SK-N-SH (cell line): ENCODE measurements at regions not wholly inside any gene's neighbourhood (a gene's known extent, or its start where the extent isn't known, plus 50 kb on each side); places are given as distances from the start of the nearest gene placed in this dataset.

Experiments
- CTCF ChIA-PET: fragments of 300-600, 350-600 bp; formaldehyde crosslinking; extraction: SDS; loops from one replicate; lab custom pipeline; 2021; lab: Yijun Ruan, JAX
- POLR2A ChIA-PET: fragments of 350-600 bp; sonication (Branson Sonifier 250); formaldehyde crosslinking; extraction: SDS; loops from one replicate; lab custom pipeline; 2020; ENCODE audit warnings: antibody characterized with exemption, inconsistent platforms; lab: Yijun Ruan, JAX
- DNase-seq: peaks from one replicate; pipeline ENCODE4 v3.0.0; 2012
- H2AFZ ChIP-seq: fragments of 200-600 bp; sonication (generic); 2 replicates; pipeline ENCODE4 v1.8.1; 2016; ENCODE audit warnings: antibody characterized with exemption, mild to moderate bottlenecking, low read depth
- H3F3A ChIP-seq: fragments of 200-600 bp; sonication (generic); replicated peaks from 2 replicates; pipeline ENCODE3; 2016; ENCODE audit warnings: antibody characterized with exemption, mild to moderate bottlenecking; ENCODE audit not compliant: insufficient read depth
- H3K27ac ChIP-seq, 2 experiments: fragments of 200-500 bp in 1 of 2; fragments of 200-600 bp in 1 of 2; sonication (Bioruptor generic) in 1 of 2; sonication (generic), shearing (Covaris generic) in 1 of 2; 2 replicates each; pipeline versions ENCODE4 v1.5.1 to v1.6.1; 2014 to 2016; ENCODE audit warnings: low read depth in 2 of 2, inconsistent platforms in 1 of 2, low read length in 1 of 2, mild to moderate bottlenecking in 1 of 2, mixed read lengths in 1 of 2
- H3K27me3 ChIP-seq: fragments of 200-600 bp; sonication (generic), shearing (Covaris generic); 2 replicates; pipeline ENCODE4 v1.6.1; 2016; ENCODE audit warnings: mixed run types; ENCODE audit not compliant: insufficient read depth
- H3K36me3 ChIP-seq, 2 experiments: fragments of 200-500 bp in 1 of 2; fragments of 200-600 bp in 1 of 2; sonication (Bioruptor generic) in 1 of 2; sonication (generic) in 1 of 2; replicated peaks in 1 of 2; 2 replicates each; pipeline versions ENCODE3 to v1.5.1; 2014 to 2016; ENCODE audit warnings: low read length in 1 of 2, mild to moderate bottlenecking in 1 of 2; ENCODE audit not compliant: insufficient read depth in 2 of 2, control insufficient read depth in 1 of 2
- H3K4me1 ChIP-seq, 2 experiments: fragments of 200-500 bp in 1 of 2; fragments of 200-600 bp in 1 of 2; sonication (Bioruptor generic) in 1 of 2; sonication (generic), shearing (Covaris generic) in 1 of 2; 2 replicates each; pipeline versions ENCODE4 v1.5.1 to v1.6.1; 2014 to 2016; ENCODE audit warnings: low read depth in 1 of 2, low read length in 1 of 2, mixed run types in 1 of 2; ENCODE audit not compliant: insufficient read depth in 2 of 2, control insufficient read depth in 1 of 2
- H3K4me2 ChIP-seq: fragments of 200-600 bp; sonication (generic), shearing (Covaris generic); 2 replicates; pipeline ENCODE4 v1.6.1; 2017; ENCODE audit warnings: mixed run types
- H3K4me3 ChIP-seq, 2 experiments: fragments of 200-500 bp in 1 of 2; fragments of 200-600 bp in 1 of 2; sonication (Bioruptor generic) in 1 of 2; sonication (generic), shearing (Covaris generic) in 1 of 2; 2 replicates each; pipeline versions ENCODE4 v1.5.1 to v1.8.1; 2014 to 2016; ENCODE audit warnings: low read depth in 2 of 2, inconsistent platforms in 1 of 2, low read length in 1 of 2, mild to moderate bottlenecking in 1 of 2, mixed read lengths in 1 of 2, moderate library complexity in 1 of 2
- H3K79me2 ChIP-seq: fragments of 200-600 bp; sonication (generic); 2 replicates; pipeline ENCODE4 v1.8.1; 2017; ENCODE audit warnings: mild to moderate bottlenecking; ENCODE audit not compliant: insufficient read depth
- H3K9ac ChIP-seq: fragments of 200-600 bp; sonication (generic); 2 replicates; pipeline ENCODE4 v1.6.1; 2017; ENCODE audit warnings: mixed run types
- H3K9me2 ChIP-seq: fragments of 200-600 bp; sonication (generic); 2 replicates; pipeline ENCODE4 v1.6.1; 2017; ENCODE audit warnings: mixed run types
- H3K9me3 ChIP-seq: fragments of 200-600 bp; sonication (generic); 2 replicates; pipeline ENCODE4 v1.6.1; 2017; ENCODE audit warnings: mixed run types, mild to moderate bottlenecking, moderate library complexity
- H4K20me1 ChIP-seq: fragments of 200-600 bp; sonication (generic); 2 replicates; pipeline ENCODE4 v1.6.1; 2017; ENCODE audit warnings: mild to moderate bottlenecking, mixed run types; ENCODE audit not compliant: insufficient read depth
- ELF1 ChIP-seq: IDR thresholded peaks from 2 replicates; pipeline ENCODE4 v1.4.0; 2012
- EP300 ChIP-seq, 2 experiments: IDR thresholded peaks; 2 replicates each; pipeline versions ENCODE4 v1.4.0 to v1.6.1; 2012; ENCODE audit warnings: borderline replicate concordance in 1 of 2, low read depth in 1 of 2, low read length in 1 of 2
- EZH2phosphoT487 ChIP-seq: fragments of 200-600 bp; sonication (generic); IDR thresholded peaks from 2 replicates; pipeline ENCODE4 v1.6.1; 2017; ENCODE audit warnings: low read depth, mixed run types, mild to moderate bottlenecking, antibody characterized with exemption, moderate library complexity, borderline replicate concordance
- FOSL2 ChIP-seq: IDR thresholded peaks from 2 replicates; pipeline ENCODE4 v1.4.0; 2012; ENCODE audit warnings: low read depth, mild to moderate bottlenecking, moderate library complexity, borderline replicate concordance
- FOXJ3 ChIP-seq: sonication (generic); formaldehyde crosslinking; IDR thresholded peaks from 2 replicates; pipeline ENCODE4 v1.5.1; 2020; ENCODE audit warnings: mild to moderate bottlenecking, missing genetic modification reagents
- GABPA ChIP-seq: IDR thresholded peaks from 2 replicates; pipeline ENCODE4 v1.4.0; 2012; ENCODE audit warnings: low read depth, mild to moderate bottlenecking
- JUND ChIP-seq: IDR thresholded peaks from 2 replicates; pipeline ENCODE4 v1.4.0; 2012
- MXI1 ChIP-seq: IDR thresholded peaks from 2 replicates; pipeline ENCODE4 v1.6.1; 2012; ENCODE audit warnings: mild to moderate bottlenecking, low read depth, low read length, improper control_type of control experiment
- NFIC ChIP-seq: IDR thresholded peaks from 2 replicates; pipeline ENCODE4 v1.4.0; 2012; ENCODE audit warnings: borderline replicate concordance
- PBX3 ChIP-seq: IDR thresholded peaks from 2 replicates; pipeline ENCODE4; 2012
- RAD21 ChIP-seq: IDR thresholded peaks from 2 replicates; pipeline ENCODE4 v1.6.1; 2012; ENCODE audit warnings: mild to moderate bottlenecking, low read length
- REST ChIP-seq: IDR thresholded peaks from 2 replicates; pipeline ENCODE4 v1.6.1; 2012; ENCODE audit warnings: mild to moderate bottlenecking, low read depth, low read length, moderate library complexity
- RFX5 ChIP-seq: IDR thresholded peaks from 2 replicates; pipeline ENCODE4 v1.6.1; 2012; ENCODE audit warnings: mild to moderate bottlenecking, improper control_type of control experiment, low read length
- TEAD4 ChIP-seq: IDR thresholded peaks from 2 replicates; pipeline ENCODE4 v1.4.0; 2012; ENCODE audit warnings: mild to moderate bottlenecking, borderline replicate concordance; ENCODE audit not compliant: insufficient read depth
- USF2 ChIP-seq: fragments of 150-350 bp; IDR thresholded peaks from 2 replicates; pipeline ENCODE4 v1.6.1; 2017; ENCODE audit warnings: antibody characterized with exemption, low read length, low read depth, borderline replicate concordance
- YY1 ChIP-seq: IDR thresholded peaks from 2 replicates; pipeline ENCODE4 v1.4.0; 2012; ENCODE audit warnings: low read depth, mild to moderate bottlenecking
- WGBS: methylation state at CpG from one replicate; pipeline ENCODE4 v1.1.6; 2017; ENCODE audit warnings: low lambda C conversion rate; 5-methylcytosine and 5-hydroxymethylcytosine counted together
- TF ChIP-seq, protein P1 (sequence below): fragments of 150-350 bp; IDR thresholded peaks from 2 replicates; pipeline ENCODE4 v1.6.1; 2016; ENCODE audit warnings: mild to moderate bottlenecking, low read depth, low read length

GRCh38 chr14:83247924-83248639, 1714.4 kb upstream of the SEL1L start (continued):
- TF ChIP-seq JUND: no peak

GRCh38 chr14:83251402-83251801, 1717.7 kb upstream of the SEL1L start:
- Histone ChIP-seq H3K27me3 (no peaks in the 10 kb centered on the region), H3K4me2 (no peak overlapping the region), H3K79me2 (no peaks in the 10 kb centered on the region), H3K4me1 (no peaks in the 10 kb centered on the region), H3K9ac (no peak overlapping the region), H3K36me3 (no peaks in the 10 kb centered on the region), H4K20me1 (no peaks in the 10 kb centered on the region), H3K27ac (no peak overlapping the region), H2AFZ (no peak overlapping the region), H3K9me2 (no peaks in the 10 kb centered on the region), H3K9me3 (no peaks in the 10 kb centered on the region), H3K4me3 (no peak overlapping the region), H3F3A (no peaks in the 10 kb centered on the region)
- WGBS: 4% methylated on average over 2 of the region's 2 CpGs
- no peak for TF ChIP-seq FOXJ3 (CRISPR knock-in tag)
- TF ChIP-seq GABPA: no peak
- TF ChIP-seq MXI1: no peak
- TF ChIP-seq NFIC: no peak
- TF ChIP-seq USF2: no peak
- TF ChIP-seq RFX5: no peak
- TF ChIP-seq YY1: no peak
- no peak for TF ChIP-seq RAD21
- no peak for TF ChIP-seq EZH2phosphoT487
- no peak for TF ChIP-seq PBX3
- no peak for TF ChIP-seq TEAD4
- no peak for TF ChIP-seq REST
- no peak for TF ChIP-seq FOSL2
- TF ChIP-seq, protein P1, sequence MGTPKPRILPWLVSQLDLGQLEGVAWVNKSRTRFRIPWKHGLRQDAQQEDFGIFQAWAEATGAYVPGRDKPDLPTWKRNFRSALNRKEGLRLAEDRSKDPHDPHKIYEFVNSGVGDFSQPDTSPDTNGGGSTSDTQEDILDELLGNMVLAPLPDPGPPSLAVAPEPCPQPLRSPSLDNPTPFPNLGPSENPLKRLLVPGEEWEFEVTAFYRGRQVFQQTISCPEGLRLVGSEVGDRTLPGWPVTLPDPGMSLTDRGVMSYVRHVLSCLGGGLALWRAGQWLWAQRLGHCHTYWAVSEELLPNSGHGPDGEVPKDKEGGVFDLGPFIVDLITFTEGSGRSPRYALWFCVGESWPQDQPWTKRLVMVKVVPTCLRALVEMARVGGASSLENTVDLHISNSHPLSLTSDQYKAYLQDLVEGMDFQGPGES: no peak
- no peak for TF ChIP-seq ELF1
- TF ChIP-seq EP300 (IDR thresholded peaks at IDR 0.05; ENCODE audit: borderline replicate concordance in 1 of 2, low read depth in 1 of 2, low read length in 1 of 2): no peak
- CTCF ChIA-PET: no interaction called here
- DNase-seq: no peak
- POLR2A ChIA-PET: no interaction called here
